Thyroid gland (tissue), 4 donors: ENCODE measurements at regions not wholly inside any gene's neighbourhood (a gene's known extent, or its start where the extent isn't known, plus 50 kb on each side); places are given as distances from the start of the nearest gene placed in this dataset.

Experiments
- DNase-seq, 2 donors: peaks; one replicate each; pipeline ENCODE4 v3.0.0-alpha.2; 2019
- H3K27ac ChIP-seq, 3 donors: fragments of 200-600 bp; sonication (generic); 1 replicate in 2 of 3; 2 replicates in 1 of 3; pipeline ENCODE4 v1.5.1; 2016 to 2019; ENCODE audit warnings: mild to moderate bottlenecking in 1 of 3, moderate library complexity in 1 of 3
- H3K27me3 ChIP-seq: fragments of 200-600 bp; sonication (generic); one replicate; pipeline ENCODE4 v1.5.1; 2019
- H3K36me3 ChIP-seq, 2 donors: fragments of 200-600 bp; sonication (generic); one replicate each; pipeline ENCODE4 v1.5.1; 2016 to 2019
- H3K4me1 ChIP-seq, 2 donors: fragments of 200-600 bp; sonication (generic); one replicate each; pipeline ENCODE4 v1.5.1; 2017 to 2019
- H3K4me3 ChIP-seq, 3 donors: fragments of 200-600 bp; sonication (generic); replicated peaks in 1 of 3; 1 replicate in 2 of 3; 2 replicates in 1 of 3; pipeline ENCODE4 v1.5.1; 2016; ENCODE audit warnings: mild to moderate bottlenecking in 1 of 3
- H3K9me3 ChIP-seq: fragments of 200-600 bp; sonication (generic); one replicate; pipeline ENCODE4 v1.5.1; 2017
- CTCF ChIP-seq, 6 experiments: fragments of 200-600 bp in 3 of 6; fragments of 450-650 bp in 3 of 6; sonication (generic) in 3 of 6; IDR thresholded peaks; one replicate each; pipeline ENCODE4 v1.5.1; 2016 to 2019; ENCODE audit warnings: antibody characterized with exemption in 6 of 6, mild to moderate bottlenecking in 2 of 6, inconsistent platforms in 1 of 6, moderate library complexity in 1 of 6
- POLR2A ChIP-seq, 2 donors: fragments of 450-650 bp; IDR thresholded peaks; one replicate each; pipeline ENCODE4 v1.6.1; 2017; ENCODE audit warnings: antibody characterized with exemption in 2 of 2, mild to moderate bottlenecking in 2 of 2, moderate library complexity in 1 of 2
- WGBS, 2 donors: methylation state at CpG; one replicate each; pipeline ENCODE4 v1.1.5; 2017; 5-methylcytosine and 5-hydroxymethylcytosine counted together
- intact Hi-C: fragments of 100-400 bp; cut with DNase I; formaldehyde crosslinking; loops from one replicate; pipeline ENCODE4 v1.15.1; 2023

GRCh38 chr9:1712861-1713450 is 302.2 kb upstream of the SMARCA2 start:
- Histone ChIP-seq H3K4me1 (no peaks in the 10 kb centered on the region), H3K27ac (no peak overlapping the region), H3K36me3 (no peaks in the 10 kb centered on the region), H3K27me3 (no peaks in the 10 kb centered on the region), H3K4me3 (no peak overlapping the region), H3K9me3 (no peaks in the 10 kb centered on the region)
- no peak for DNase-seq
- intact Hi-C loops = no loop called here
- TF ChIP-seq POLR2A (IDR thresholded peaks at IDR 0.05) = no peak
- no peak for TF ChIP-seq CTCF (IDR thresholded peaks at IDR 0.05)
- WGBS, 2 donors = 79 to 82% methylated on average over 6 of the region's 6 CpGs

GRCh38 chr9:1713841-1714240 is 301.3 kb upstream of the SMARCA2 start:
- Histone ChIP-seq H3K27ac (no peak overlapping the region), H3K36me3 (no peaks in the 10 kb centered on the region), H3K4me3 (no peak overlapping the region), H3K27me3 (no peaks in the 10 kb centered on the region), H3K9me3 (no peaks in the 10 kb centered on the region), H3K4me1 (no peaks in the 10 kb centered on the region)
- intact Hi-C loops = no loop called here
- TF ChIP-seq CTCF (IDR thresholded peaks at IDR 0.05) = no peak
- TF ChIP-seq POLR2A (IDR thresholded peaks at IDR 0.05) = no peak
- 64 to 79% methylated on average over 3 of the region's 3 CpGs for WGBS, 2 donors
- DNase-seq = no peak

- Histone ChIP-seq H3K4me1 (no peaks in the 10 kb centered on the region), H3K36me3 (no peaks in the 10 kb centered on the region), H3K27me3 (no peaks in the 10 kb centered on the region), H3K9me3 (no peaks in the 10 kb centered on the region), H3K4me3 (no peak overlapping the region), H3K27ac (no peak overlapping the region)
- TF ChIP-seq POLR2A (IDR thresholded peaks at IDR 0.05) = no peak
- TF ChIP-seq CTCF (IDR thresholded peaks at IDR 0.05) = no peak
- 0 to 64% methylated on average over 2 of the region's 2 CpGs for WGBS, 2 donors
- intact Hi-C loops = no loop called here
- DNase-seq = no peak
These were observed 297.3 kb upstream of the SMARCA2 start for GRCh38 chr9:1717882-1718281.

- H3K36me3 ChIP-seq = no peaks in the 10 kb centered on the region
- no peak overlapping the region for H3K4me3 ChIP-seq
- H3K9me3 ChIP-seq = no peaks in the 10 kb centered on the region
- H3K27ac ChIP-seq = no peak overlapping the region
- intact Hi-C loops = no loop called here
- H3K4me1 ChIP-seq = no peaks in the 10 kb centered on the region
- 66 to 69% methylated on average over 2 to 3 of the region's 3 CpGs for WGBS, 2 donors
- H3K27me3 ChIP-seq = no peaks in the 10 kb centered on the region
- DNase-seq = no peak
- no peak for TF ChIP-seq CTCF (IDR thresholded peaks at IDR 0.05)
- no peak for TF ChIP-seq POLR2A (IDR thresholded peaks at IDR 0.05)
These were observed 296.3 kb upstream of the SMARCA2 start for GRCh38 chr9:1718836-1719235.

GRCh38 chr9:1721196-1721595 is 294.0 kb upstream of the SMARCA2 start:
- Histone ChIP-seq H3K4me1 (no peaks in the 10 kb centered on the region), H3K27ac (no peak overlapping the region), H3K9me3 (no peaks in the 10 kb centered on the region), H3K36me3 (no peaks in the 10 kb centered on the region), H3K4me3 (no peak overlapping the region), H3K27me3 (no peaks in the 10 kb centered on the region)
- no peak for DNase-seq
- 71 to 80% methylated on average over 4 of the region's 4 CpGs for WGBS, 2 donors
- no peak for TF ChIP-seq CTCF (IDR thresholded peaks at IDR 0.05)
- no peak for TF ChIP-seq POLR2A (IDR thresholded peaks at IDR 0.05)
- intact Hi-C loops = no loop called here
